CD4-positive, alpha-beta T cell treated with Interleukin-12 subunit alpha and Interleukin-12 subunit beta, for 1 hour (primary cell): ENCODE measurements at regions not wholly inside any gene's neighbourhood (a gene's known extent, or its start where the extent isn't known, plus 50 kb on each side); places are given as distances from the start of the nearest gene placed in this dataset.

Experiments
- DNase-seq: peaks from one replicate; pipeline ENCODE4 v3.0.0-alpha.2; 2020

DNA sequence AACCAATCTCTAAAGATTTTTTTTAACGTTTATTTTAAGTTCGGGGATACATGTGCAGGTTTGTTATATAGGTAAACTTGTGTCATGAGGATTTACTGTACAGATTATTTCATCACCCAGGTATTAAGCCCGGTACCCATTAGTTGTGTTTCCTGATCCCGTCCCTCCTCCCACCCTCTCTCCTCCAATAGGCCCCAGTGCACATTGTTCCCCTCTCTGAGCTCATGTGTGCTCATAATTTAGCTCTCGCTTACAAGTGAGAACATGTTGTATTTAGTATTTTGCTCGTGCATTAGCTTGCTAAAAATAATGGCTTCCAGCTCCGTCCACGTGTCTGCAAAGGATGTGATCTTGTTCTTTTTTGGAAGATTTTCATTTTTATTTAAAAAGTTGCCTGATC lies 2309.4 kb upstream of the AGA start:
- no peak for DNase-seq

DNA sequence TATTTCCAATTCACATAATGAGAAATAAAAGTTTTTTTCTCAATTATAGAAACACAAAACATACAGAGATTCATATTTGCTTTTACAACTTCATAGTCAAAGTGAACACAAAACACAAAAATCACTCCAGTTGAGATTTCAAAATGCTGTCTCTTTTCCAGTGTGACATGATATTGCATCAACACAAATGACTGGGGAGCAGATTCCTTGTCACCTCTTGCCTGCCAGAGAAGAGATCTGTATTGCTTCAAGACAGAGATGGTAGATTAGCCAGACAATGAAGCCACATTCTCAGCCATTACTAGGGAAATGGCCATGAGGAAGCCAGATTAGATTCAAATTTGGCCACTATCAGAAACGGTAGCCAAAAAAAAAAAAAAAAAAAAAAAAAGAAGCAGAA lies 2313.1 kb upstream of the AGA start:
- DNase-seq, result no peak

DNA sequence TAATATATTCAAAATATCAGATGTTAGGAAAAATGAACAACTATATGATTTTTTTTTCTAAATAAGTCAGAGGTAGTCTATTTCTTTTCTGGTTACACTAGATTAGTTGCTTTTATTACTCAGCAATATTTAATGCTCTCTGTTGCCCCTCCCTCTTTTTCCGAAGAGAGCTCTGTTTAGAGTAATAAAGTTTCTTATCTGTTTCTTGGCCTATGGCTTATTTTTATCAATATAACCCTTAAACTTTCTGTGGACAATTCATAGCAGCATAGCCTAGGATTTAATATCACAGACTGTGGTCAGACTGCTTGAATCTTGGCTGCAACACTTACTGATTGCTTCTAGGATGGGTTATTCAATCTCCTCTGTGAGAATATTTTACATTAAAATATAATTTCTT lies 2315.4 kb upstream of the AGA start:
- DNase-seq, result no peak

DNA sequence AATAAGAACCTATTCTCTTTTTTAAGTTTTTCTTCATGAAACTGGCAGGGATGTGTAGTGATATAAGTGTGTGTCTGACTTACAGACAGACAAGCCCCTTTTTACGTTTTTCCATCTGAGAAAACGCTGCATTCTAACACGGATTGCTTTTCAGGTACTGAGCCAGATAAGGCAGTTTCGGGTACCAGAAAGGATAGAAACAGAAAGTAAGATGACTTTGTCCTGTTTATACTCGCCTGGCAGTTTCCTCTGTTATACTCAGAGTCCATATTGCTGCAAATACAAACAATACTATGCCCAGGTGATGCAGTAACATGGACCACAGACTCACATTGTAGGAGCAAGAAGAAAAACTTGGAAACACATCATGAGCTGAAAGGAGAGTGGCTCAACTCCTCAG lies 2320.6 kb upstream of the AGA start:
- no peak for DNase-seq

DNA sequence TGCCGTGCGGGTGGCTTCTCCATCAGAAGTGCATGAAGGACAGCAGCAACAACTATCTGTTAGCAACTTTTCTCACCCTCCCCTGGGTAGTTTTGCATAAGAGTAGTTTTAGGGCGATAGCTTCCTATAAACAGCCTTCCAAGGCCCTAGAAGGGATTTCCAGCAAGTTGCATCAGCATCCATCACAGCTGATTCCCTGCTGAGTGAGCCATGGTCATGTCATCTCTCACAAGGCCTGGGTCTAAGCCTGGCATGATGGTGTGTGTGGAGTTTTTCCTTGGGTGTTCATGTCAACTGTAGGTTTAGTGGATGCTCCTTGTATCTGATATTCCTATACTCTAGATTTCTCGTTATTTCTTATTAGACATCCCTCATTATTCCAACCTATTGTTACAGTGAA lies 2324.7 kb upstream of the AGA start:
- DNase-seq, result no peak

DNA sequence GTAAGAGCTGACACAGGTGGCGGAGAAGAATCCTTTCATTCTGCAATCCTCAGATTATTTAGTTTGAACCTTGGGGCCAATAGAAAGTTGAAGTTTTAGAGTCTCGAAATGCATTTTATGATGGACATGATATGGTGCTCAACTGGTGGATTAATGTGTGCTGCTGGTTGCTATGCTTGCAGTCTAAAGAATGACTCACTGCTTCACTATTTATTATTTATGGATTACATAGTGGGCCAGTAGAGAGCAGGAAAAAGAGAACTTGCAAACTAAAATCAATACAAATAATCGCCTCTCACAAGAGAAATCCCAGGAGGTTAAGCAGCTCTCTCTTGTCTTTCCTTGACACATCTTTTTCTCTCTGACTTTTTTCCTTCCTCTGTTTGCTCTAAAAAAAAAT lies 2326.8 kb upstream of the AGA start:
- DNase-seq, result no peak

DNA sequence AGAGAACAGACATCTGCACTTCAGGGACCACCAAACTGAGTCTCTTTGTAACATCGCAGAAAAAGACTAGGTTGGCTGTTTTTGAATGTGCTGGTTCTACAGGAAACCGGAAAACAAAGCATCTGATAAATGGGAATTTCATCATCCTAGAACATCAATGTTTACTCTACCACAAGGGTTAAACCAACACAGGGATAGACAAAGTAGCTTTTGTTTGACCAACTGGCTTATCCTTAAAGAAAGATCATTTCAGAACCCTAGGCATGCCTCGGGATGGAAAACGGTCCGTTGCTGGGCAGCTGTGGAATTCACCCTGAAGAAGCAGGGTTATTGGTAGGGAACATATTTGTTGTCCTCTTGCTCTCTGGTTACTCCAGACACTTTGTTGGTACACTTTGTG lies 2355.5 kb upstream of the AGA start:
- DNase-seq, result no peak

DNA sequence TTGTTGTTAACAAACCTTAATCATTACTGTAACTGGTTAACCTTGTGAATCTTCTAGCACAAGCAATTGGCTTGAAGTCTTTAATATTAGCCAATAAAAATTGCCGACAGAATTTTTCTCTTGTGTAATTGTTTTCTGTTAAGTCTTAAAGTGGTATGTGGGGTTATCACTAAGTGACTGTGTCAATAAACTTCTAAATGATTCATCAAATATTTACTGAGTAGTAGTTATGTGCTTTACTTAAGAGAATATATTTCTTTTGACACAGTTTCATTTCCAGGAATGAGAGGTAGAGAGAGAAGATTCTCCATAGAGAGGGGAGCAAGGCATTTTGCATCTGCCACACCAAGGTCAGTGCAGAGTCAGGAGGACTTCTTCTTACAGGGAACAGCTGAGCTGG lies 2361.6 kb upstream of the AGA start:
- no peak for DNase-seq

DNA sequence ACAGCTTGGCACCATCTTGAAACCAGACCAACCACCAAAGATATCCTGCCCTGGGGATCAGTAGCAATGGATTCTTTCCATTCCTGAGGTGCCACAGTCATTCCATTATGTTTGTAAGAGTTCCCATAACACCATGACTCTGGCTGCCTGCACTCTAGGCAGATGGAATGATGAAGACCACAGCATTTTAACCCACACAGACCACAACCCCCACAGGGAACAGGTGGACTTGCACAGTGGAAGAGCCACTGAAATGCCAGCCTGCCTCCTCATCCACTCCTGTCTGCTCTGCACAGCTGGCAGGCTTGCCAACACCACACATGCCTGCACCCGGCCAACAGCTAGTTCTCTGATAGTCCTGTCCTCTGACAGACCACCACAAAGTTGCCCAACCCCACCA lies 2362.2 kb upstream of the AGA start:
- no peak for DNase-seq

DNA sequence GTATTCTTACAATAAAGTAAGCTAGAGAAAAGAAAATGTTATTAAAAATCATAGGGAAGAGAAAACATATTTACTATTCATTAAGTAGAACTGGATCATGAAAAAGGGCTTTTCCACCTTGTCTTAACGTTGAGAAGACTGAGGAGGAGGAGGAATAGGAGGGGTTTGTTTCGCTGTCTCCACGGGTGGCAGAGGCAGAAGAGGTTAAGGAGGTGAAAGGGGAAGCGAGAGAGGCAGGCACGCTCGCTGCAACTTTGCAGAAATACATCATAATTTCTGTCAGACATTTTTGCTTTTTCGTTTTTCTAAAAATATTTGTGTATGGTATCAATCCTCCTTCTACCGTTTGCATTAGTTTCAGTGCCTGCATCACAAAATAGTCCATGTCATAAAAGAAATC lies 2375.1 kb upstream of the AGA start:
- no peak for DNase-seq

DNA sequence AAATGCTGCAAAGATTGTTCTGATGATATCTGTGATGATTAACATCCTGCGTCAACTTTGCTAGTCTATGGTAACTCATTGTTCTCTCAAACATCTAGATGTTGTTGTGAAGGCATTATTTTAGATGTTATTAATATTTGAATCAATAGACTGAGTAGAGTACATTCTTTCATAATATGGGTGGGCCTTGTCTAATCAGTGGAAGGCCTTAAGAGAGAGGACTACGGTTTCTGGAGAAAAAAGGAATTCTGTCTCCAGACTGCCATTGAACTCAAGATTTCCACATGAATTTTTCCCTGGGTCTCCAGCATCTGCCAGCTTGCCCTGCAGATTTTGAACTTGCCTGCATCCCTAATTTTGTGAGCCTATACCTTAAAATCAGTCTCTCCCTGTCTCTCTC lies 2381.1 kb upstream of the AGA start:
- no peak for DNase-seq

DNA sequence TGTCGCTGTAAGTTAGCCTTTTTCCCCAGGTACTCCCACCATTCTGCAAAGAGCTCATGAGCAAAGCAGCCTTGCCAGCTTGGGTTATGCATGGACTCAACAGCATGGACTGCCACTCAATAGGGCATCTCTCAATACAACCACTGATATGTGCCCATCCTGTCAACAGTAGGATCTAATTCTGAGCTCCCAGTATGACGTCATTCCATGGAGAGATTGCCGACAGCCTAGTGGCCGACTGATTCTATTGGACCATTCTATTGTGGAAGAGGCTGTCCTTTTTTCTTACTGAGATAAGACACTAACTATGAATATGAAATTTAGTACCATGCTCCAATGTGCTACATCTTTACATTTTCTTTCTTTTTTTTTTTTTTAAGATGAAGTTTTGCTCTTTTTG lies 2389.0 kb upstream of the AGA start:
- no peak for DNase-seq

DNA sequence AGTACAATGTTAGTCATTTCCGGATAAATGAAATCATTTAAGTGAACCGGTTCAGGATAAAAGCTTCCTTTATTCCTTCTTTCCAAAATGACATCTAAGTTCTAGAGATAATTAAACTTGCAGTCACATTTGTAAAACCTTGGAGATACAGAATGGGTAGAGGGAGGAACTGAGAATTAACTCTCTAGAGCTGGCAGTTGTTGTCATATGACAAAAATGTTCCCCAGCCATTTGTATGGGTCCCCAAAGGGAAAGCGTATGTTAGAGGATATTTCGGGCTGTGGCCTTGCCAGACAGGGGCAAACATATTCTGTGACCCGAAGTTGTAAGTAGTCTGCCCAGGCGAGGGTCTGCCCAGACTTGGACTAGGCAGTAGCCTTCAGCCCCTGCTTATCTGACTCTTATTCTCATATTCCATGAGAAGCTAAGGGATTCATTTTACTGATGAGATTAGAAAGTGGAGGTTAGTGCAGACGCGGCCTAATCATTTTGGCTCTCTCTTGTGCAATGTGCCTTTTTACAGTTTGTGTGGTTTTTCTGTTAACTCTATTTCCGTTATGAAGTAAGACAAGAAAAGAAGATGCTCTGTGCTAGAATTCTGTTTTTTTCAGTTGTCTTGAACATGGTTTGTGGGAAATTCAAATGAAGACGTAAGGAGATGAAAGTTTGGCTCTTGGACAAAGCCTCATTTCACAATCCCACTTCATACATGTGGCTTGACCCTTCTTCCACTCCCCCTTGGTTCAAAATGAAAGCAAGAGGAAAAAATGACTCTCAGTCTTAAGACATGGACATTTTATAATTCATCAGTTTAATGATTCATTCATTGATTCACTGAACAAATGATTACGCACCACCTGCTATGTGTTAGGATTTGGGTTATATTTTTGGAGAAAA lies 2394.2 kb upstream of the AGA start:
- no peak for DNase-seq

DNA sequence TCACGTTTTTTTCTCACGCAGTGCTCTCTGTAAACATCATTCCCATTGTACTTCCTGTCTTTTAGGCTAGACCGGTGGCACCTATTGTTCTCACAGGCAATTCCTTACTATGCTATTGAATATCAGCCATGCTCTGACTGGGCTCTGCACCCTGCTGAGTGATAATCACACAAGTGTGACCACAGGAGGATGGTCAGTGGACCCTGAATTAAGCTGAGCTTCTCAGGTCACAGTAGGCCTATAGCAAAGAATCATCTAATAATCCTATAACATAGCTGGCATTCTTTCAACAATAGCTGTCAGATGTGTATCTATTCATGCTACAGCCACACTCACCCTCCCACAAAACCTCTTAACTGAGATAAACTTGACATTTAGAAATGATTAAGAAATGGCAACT lies 2399.8 kb upstream of the TENM3 start:
- no peak for DNase-seq

DNA sequence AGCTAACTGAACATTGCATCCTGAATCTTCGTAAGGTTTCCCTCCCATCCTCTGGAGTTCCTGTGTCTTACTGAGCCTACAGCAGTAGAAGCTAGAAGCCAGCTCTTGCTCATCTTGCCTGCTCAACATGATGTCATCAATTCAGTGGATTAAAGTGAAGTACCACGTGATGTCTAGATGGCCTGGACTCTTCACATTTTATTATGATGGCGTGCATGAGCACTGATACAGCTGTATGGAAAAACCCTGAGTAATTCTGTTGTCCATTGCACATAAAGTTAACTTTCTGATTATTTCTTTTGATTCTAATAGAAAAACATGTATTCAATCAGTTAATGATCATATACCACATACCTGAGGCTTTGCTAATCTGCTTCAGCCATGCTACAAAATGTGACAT lies 2387.7 kb upstream of the TENM3 start:
- no peak for DNase-seq

DNA sequence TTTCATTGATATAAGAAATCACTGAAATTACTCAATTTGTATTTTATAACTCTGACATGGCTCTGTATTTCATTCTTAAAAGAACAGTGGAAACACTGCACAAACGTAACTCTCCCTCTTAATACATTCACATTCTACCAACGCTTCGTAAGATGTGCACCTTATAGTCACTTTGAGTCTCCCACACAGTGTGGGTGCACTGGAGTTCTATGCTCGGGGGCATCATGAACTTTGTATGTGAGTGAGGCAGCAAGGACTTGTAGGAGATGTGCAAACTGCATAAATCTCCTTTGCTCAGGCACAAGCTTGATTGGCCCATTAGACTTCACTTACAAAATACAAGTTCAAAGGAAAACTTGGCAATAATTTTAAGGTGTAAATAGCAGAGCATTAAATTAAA lies 2385.0 kb upstream of the TENM3 start:
- no peak for DNase-seq

DNA sequence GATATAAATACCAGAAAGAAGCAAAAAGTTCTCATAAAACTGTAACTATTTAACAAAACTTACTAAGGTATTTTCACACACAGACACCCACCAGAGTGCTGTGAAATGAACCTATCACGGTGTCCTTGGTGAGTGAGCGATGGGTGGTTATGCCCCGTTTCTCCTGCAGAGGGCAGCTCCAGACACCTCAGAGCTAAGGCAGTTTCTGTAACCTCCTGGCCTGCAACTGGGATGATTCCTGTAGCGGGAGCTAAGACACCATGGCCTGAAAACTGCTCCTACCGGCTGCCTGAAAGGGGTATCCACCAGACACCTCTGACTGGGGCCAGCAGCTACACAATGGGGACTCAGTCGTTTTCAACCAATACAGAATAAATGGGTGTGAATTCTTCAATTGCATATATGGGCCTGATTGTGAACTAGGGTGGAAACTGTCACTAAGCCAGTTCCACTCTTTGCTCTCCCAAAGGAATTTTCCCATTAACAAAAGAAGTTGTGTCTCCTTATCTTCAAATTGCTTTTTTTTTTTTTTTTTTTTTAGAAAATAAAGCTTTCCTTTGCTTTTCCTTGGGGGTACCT lies 2375.8 kb upstream of the TENM3 start:
- no peak for DNase-seq

DNA sequence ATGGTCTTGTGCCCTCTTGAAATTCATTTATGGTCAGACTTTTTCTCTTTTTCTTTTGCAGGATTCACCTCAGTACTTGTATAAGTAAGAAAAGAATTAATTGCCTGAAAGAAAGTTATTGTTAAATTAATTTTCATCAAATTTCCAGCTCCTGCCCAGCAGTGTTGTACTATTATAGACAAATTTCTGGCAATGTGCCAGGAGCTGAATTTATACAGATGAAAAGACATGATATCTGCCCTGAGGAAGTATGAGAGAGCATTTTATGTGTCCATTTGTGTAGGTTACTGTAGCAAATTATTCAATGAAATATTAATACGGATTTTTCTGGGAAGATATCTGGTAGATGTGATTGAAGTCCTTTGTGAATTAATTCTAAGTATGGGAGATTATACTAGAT lies 2371.5 kb upstream of the TENM3 start:
- DNase-seq, result no peak

DNA sequence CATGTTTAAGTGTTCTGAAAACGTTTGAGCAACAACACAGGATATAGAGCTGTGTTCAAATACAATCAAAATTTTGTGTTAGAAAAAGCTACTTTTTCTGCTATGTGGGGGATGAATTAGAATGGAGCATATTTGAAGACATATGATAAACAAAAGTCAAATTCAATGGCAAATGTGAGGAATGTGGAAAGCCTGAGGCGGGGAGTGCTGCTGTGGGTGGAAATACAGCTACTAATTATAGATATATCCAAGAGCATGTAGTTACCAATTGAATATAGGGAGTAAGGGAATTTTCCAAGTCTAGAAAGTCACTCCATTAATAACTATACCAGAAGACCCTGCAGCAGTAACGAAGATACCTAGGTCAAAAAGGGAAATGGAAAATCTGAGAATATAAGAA lies 2370.4 kb upstream of the TENM3 start:
- DNase-seq, result no peak

DNA sequence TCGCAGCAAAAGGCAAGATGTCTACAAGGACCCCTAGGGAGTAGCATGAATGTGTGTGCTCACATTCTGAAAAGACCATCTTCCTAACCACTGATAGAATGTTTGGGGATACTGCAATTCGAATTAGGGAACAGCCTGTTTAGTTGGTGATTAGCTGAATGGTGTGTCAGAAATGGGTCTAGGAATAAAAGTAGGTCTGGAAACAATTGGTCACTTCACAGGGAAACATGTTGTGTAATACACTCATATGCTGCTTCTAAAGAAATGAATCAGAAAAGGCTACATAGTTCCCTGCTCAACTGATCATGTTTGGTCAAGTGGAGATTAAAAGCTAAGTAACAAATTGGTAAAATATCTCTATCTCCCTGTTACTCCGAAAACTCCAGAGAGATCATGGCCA lies 2362.4 kb upstream of the TENM3 start:
- no peak for DNase-seq

DNA sequence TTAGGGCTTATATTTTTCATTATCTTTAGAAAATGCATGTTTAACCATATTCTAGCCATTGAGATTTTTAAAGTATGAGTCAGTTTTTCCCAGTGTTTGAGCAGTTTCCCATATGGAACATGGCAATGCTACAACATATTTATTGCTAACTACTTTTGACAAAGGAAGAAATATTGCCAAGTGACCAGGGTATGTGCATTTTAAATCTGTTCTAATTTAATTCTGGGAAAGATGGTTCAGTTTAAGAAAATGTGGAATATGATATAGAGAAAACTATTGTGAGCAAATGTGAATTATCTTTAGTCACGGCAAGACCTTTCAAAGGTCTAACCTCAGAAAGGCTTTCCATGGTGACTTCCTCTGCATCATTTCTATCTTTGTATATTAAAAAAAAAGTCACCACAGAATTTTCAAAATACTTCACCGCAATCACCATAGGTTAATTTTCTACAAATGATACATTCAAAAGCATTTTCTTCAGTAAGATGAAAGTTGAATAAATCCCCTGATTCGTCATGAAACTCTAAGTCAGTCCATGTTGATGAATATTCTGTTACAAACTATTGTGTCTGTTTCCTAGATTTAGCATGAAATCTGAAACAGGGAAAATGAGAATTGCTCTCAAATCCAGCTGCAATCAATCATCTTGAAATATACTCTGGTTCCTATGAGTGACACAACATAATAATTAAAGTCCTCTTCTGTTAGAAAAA lies 2349.0 kb upstream of the TENM3 start:
- DNase-seq, result no peak

DNA sequence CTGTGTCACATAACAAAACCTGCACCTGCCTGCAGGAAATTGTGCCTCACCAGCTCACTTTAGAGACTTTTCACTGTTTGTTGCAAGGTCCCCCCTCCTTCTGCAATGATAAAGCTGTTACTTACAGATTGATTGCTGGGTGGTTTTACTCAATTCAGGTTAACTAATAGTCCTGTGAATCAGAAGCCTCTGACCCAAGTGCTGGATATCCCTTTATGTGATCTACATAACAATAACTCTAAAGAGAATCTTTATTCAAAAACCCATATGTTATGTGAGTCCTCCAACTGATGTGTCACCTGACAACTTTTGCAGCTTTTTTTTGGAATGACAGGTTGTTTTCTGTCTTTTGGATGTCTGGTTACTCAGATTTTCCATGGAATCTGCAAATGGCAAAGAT lies 2323.6 kb upstream of the TENM3 start:
- no peak for DNase-seq

DNA sequence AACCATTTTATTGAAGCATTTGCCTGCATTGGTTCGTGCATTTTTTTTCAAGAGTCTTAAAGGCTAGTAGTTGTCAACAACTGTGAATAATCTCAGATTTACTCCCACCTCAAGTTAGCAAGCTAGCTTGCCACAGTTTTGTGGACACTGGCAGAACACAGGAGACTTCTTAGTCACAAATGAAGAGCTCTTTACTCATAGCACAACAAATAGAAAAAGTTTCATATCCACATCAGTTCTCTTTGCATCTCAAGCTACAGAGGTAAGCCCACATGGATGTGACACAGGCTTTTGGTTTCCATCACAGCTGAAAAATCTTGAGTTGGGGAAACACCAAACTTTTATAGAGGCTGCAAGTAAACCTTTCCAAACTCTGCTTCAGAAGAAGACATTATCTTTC lies 2315.7 kb upstream of the TENM3 start:
- no peak for DNase-seq

DNA sequence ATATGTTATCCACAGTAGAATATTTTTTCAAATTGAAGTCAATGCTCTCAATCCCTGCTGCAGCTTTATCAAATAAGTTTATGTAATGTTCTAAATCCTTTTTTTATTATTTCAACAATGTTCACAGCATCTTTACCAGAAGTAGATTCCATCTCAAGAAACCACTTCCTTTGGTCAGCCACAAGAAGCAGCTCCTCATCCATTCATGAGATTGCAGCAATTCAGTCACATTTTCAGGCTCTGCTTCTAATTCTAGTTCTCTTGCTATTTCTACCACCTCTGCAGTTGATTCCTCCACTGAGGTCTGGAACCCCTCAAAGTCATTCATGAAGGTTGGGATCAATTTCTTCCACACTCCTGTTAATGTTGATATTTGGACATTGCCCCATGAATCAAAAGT lies 2301.3 kb upstream of the TENM3 start:
- DNase-seq, result no peak
